ENCODE measurements at regions not wholly inside any gene's neighbourhood (a gene's known extent, or its start where the extent isn't known, plus 50 kb on each side); places are given as distances from the start of the nearest gene placed in this dataset.

DNA sequence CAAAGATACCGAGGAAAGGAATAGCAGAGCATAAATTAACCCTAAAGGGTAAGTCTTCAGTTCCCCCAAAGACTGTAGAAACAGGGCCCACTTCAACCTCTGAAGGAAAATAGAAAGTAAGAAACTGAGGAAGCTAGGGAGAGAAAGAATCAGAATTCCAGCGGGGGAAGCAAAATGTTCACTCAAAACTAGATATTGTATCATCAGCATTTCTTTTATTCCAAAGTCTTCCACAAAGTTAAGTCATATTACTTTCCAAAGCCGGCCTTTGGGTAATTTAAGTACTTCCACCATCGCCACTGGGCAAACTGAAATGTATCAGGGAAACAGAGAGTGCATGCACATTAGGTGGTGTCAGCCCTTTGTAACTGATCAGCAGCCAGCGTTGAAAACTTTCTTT is 88.3 kb downstream of the RSL24D1 start:
- TF ChIP-seq, protein P1, sequence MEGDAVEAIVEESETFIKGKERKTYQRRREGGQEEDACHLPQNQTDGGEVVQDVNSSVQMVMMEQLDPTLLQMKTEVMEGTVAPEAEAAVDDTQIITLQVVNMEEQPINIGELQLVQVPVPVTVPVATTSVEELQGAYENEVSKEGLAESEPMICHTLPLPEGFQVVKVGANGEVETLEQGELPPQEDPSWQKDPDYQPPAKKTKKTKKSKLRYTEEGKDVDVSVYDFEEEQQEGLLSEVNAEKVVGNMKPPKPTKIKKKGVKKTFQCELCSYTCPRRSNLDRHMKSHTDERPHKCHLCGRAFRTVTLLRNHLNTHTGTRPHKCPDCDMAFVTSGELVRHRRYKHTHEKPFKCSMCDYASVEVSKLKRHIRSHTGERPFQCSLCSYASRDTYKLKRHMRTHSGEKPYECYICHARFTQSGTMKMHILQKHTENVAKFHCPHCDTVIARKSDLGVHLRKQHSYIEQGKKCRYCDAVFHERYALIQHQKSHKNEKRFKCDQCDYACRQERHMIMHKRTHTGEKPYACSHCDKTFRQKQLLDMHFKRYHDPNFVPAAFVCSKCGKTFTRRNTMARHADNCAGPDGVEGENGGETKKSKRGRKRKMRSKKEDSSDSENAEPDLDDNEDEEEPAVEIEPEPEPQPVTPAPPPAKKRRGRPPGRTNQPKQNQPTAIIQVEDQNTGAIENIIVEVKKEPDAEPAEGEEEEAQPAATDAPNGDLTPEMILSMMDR (IDR thresholded peaks at IDR 0.05) = no peak
- TF ChIP-seq ZFX (IDR thresholded peaks at IDR 0.05; ENCODE audit: borderline replicate concordance) = no peak
